ENCODE measurements at regions not wholly inside any gene's neighbourhood (a gene's known extent, or its start where the extent isn't known, plus 50 kb on each side); places are given as distances from the start of the nearest gene placed in this dataset.

DNA sequence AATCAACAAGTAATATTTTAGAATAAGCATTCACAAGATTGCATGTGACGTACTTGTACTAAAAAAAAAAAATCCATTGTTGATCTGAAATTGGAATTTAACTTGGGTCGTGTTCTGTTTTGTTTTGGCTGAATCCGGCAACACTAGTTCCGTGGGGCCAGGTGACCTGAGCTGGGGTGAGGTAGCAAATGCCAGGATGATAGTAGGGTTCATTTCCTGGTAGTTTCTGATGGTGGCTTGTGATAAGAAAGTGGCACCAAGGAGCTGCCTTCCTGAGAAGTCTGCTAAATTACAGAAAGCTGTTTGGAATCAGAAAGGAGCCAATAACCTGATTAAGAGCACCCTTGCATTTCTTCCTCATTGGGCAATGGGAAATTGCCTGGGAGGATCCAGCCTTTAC, 126.4 kb upstream of the DLX2 start:
- TF ChIP-seq, protein P1, sequence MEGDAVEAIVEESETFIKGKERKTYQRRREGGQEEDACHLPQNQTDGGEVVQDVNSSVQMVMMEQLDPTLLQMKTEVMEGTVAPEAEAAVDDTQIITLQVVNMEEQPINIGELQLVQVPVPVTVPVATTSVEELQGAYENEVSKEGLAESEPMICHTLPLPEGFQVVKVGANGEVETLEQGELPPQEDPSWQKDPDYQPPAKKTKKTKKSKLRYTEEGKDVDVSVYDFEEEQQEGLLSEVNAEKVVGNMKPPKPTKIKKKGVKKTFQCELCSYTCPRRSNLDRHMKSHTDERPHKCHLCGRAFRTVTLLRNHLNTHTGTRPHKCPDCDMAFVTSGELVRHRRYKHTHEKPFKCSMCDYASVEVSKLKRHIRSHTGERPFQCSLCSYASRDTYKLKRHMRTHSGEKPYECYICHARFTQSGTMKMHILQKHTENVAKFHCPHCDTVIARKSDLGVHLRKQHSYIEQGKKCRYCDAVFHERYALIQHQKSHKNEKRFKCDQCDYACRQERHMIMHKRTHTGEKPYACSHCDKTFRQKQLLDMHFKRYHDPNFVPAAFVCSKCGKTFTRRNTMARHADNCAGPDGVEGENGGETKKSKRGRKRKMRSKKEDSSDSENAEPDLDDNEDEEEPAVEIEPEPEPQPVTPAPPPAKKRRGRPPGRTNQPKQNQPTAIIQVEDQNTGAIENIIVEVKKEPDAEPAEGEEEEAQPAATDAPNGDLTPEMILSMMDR (conservative IDR thresholded peaks at IDR 0.05; ENCODE audit: low read length), result no peak
- no peak overlapping the region for H3K4me3 ChIP-seq (ENCODE audit: low read length)
- DNase-seq (ENCODE audit: low read depth), result no peak

DNA sequence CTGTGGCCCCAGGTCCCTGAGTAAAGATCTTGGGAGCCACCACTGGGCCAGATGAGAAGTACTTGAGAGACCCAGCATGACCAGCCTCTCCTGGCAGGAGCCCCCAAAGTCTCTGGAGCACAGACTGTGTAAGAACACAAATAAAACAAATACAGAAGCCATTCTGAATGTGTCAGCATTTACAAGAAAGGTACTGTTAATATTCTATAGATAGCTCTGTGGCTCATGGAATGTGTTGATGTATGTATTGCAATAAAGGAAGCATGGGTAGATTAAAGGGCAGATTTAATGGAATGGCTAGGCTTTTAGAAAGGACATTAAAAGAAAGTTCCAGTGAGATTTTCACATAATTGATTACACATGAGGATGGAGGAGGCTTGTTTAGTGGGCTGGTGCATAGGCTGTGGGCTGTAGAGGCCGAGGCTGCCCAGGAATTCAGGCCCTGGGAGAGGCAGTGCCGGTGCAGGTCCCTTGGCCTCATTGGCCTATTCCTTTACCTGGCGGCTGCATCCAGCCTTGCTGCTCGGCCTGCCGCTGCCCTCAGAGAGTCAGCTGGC, 127.7 kb upstream of the DLX2 start:
- no peak overlapping the region for H3K4me3 ChIP-seq (ENCODE audit: low read length)
- no peak for DNase-seq (ENCODE audit: low read depth)
- TF ChIP-seq, protein P1 (conservative IDR thresholded peaks at IDR 0.05; ENCODE audit: low read length), result no peak

DNA sequence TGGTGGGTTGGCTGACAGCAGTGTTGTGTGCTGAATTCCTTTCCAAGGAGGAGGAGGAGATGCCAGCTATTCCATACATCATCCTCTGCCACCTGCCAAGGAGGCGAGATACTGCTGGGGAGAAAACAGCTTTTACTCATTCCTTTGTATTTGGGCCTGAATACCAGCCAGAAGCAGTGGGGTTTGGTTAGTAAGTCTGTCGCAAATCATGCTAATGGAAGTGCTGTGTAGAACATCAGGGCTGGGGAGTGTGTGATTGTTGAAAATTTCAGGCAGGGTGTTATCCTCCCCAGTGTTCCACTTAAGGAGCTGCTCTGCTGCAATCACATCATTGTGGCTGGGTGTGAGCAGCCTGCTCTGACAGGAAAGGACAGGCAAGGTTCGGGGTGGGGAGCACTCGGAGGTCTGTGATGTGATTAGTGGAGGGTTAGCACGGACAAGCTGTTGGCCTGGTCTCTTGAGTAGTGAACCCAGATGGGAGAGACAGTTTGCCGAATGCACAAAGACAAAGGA, 128.2 kb upstream of the DLX2 start:
- H3K4me3 ChIP-seq (ENCODE audit: low read length), result no peak overlapping the region
- DNase-seq (ENCODE audit: low read depth), result peak; percentile 76
- TF ChIP-seq, protein P1 (conservative IDR thresholded peaks at IDR 0.05; ENCODE audit: low read length), result no peak

DNA sequence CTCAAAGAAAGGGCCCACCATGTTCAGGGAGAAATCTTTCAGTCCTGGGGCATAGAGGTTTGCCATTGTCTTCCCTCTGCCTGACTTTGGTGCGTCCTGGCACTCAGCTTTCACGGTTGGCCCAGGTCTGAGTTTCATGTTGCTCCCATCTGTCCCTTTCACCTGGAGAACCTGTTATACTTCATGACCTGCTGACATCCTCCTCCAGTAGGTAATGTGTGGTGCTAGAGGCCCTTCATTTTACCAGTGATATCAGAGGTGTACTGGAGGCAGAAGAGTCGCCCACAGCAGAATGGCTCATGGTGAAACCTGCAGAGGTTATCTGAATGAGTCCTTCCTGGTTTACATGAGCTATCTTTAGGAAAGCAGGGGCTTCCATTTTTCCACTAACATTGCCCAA, 128.8 kb upstream of the DLX2 start:
- H3K4me3 ChIP-seq (ENCODE audit: low read length), result no peak overlapping the region
- DNase-seq (ENCODE audit: low read depth), result no peak
- TF ChIP-seq, protein P1 (conservative IDR thresholded peaks at IDR 0.05; ENCODE audit: low read length), result no peak

DNA sequence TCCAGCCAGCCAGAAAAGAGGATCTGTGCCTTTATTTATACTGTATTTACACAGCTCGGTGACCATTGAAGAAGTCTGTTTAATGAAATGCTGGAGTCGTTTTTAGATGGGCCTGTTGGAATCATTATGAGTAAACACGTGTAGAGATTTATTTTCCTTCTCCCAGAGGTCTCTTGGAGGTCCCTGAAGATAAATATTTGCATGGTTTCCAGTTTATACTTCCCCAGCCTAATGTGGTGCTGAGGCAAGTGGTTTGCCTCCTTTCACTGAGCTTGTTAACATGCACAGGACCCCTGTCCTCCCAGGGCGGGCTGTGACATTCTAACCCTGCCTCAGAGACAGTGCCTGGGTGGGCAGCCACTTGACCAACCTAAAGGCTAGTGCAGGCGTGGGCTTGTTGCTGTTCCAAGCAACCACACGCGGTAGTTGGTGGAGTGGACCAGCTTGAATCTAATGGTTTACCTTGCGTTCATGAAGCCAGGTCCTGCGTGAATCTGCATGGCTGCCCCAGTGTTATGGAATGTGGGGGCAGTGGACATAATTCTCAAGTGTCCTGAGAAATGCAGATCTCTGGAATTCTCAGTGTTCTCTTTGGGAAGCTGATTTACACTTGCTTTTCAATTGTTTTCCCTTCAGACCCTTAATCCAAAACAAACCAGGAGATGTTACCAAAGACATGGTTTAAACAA, 130.2 kb upstream of the DLX2 start:
- TF ChIP-seq, protein P1 (conservative IDR thresholded peaks at IDR 0.05; ENCODE audit: low read length), result no peak
- H3K4me3 ChIP-seq (ENCODE audit: low read length), result no peak overlapping the region
- DNase-seq (ENCODE audit: low read depth), result no peak

DNA sequence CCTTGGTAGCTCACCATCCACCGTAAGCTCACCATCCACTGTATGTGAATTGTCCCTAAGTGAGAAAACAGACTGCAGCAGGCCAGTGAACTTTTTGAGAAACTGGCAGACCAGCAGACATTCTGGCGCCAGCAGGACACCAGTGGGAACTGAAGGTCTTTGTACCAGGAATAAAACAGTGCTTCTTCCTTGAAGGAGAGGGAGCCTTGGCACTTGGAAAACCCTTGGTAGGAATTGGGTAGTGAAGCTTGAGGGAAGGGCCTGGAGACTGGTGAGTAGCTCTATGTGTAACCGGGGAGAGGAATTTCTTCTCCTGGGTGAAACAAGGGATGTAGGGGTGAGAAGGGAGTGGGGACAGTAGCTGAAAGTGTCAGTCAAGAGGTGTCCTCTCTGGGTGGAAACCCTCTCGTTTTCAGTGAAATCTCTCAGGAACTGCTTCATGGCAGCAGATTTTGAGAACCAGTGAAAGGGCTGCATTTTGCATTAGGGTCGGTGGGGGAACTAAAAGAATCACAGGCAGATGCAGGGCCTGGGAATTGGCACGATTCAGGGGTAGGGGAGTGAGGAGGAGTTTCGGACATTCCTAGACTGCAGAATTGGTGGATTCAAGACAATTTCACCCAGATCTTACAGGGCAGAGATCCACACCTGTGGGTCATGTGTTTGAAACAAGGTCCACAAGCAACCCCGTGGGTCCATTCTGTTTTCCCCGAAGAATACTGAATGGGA, 131.5 kb upstream of the DLX2 start:
- DNase-seq (ENCODE audit: low read depth), result no peak
- TF ChIP-seq, protein P1 (conservative IDR thresholded peaks at IDR 0.05; ENCODE audit: low read length), result no peak
- no peak overlapping the region; the same call in none of the 2 replicates for H3K4me3 ChIP-seq (ENCODE audit: low read length)
